ENCODE measurements at regions not wholly inside any gene's neighbourhood (a gene's known extent, or its start where the extent isn't known, plus 50 kb on each side); places are given as distances from the start of the nearest gene placed in this dataset.
"Not testable (repeated sequence)": the region's sequence is repeated elsewhere in the genome, so short reads cannot be mapped to it uniquely, and the experiment has no call there.

GRCh38 chr2:155653176-155653575, 679.3 kb downstream of the NR4A2 start:
- no peak for DNase-seq

- DNase-seq: no peak
Measured at GRCh38 chr2:155651851-155652250, 680.7 kb downstream of the NR4A2 start.

- DNase-seq: no peak
Measured at GRCh38 chr2:155645791-155646190, 686.7 kb downstream of the NR4A2 start.

GRCh38 chr2:155643056-155643775, 689.3 kb downstream of the NR4A2 start:
- no peak for DNase-seq

GRCh38 chr2:155633887-155634570, 698.5 kb downstream of the NR4A2 start:
- DNase-seq: no peak

- DNase-seq: no peak
Measured at GRCh38 chr2:155633060-155633839, 699.3 kb downstream of the NR4A2 start.

GRCh38 chr2:155630760-155631159, 701.8 kb downstream of the NR4A2 start:
- DNase-seq: no peak

- DNase-seq: no peak
Measured at GRCh38 chr2:155622443-155622842, 710.1 kb downstream of the NR4A2 start.

- no peak for DNase-seq
Measured at GRCh38 chr2:155600914-155601760, 731.4 kb downstream of the NR4A2 start.

GRCh38 chr2:155600296-155600695, 732.2 kb downstream of the NR4A2 start:
- DNase-seq: no peak

GRCh38 chr2:155599834-155600233, 732.7 kb downstream of the NR4A2 start:
- DNase-seq: no peak

GRCh38 chr2:155583674-155584195, 748.8 kb downstream of the NR4A2 start:
- no peak for DNase-seq

GRCh38 chr2:155574941-155575340, 757.6 kb downstream of the NR4A2 start:
- no peak for DNase-seq

GRCh38 chr2:155547571-155547970, 785.0 kb downstream of the NR4A2 start:
- DNase-seq: no peak

- no peak for DNase-seq
Measured at GRCh38 chr2:155546721-155547555, 785.6 kb downstream of the NR4A2 start.

- DNase-seq: not testable (repeated sequence)
Measured at GRCh38 chr2:155539028-155539427, 793.5 kb downstream of the NR4A2 start.

GRCh38 chr2:155528034-155528433, 804.5 kb downstream of the NR4A2 start:
- no peak for DNase-seq

GRCh38 chr2:155525199-155525598, 807.3 kb downstream of the NR4A2 start:
- DNase-seq: no peak

- DNase-seq: no peak
Measured at GRCh38 chr2:155519529-155520130, 812.9 kb downstream of the NR4A2 start.

- DNase-seq: no peak
Measured at GRCh38 chr2:155518094-155518493, 814.4 kb downstream of the NR4A2 start.

GRCh38 chr2:155517362-155517761, 815.2 kb downstream of the NR4A2 start:
- DNase-seq: no peak

Measured in activated CD4-positive, alpha-beta T cell treated with anti-CD3 and anti-CD28 coated beads, Interleukin-10, Interleukin-2, amounts not matched to agents 100 ng/mL and 50 ng/mL, durations not matched to agents 16 hours and 8 hours (primary cell).